ENCODE measurements at regions not wholly inside any gene's neighbourhood (a gene's known extent, or its start where the extent isn't known, plus 50 kb on each side); places are given as distances from the start of the nearest gene placed in this dataset.
"Not testable (repeated sequence)": the region's sequence is repeated elsewhere in the genome, so short reads cannot be mapped to it uniquely, and the experiment has no call there.

- TF ChIP-seq CTCF (conservative IDR thresholded peaks at IDR 0.05; ENCODE audit: control insufficient read depth, insufficient read depth, low read depth, low read length) = no peak
These were observed 1643.6 kb upstream of the CELF4 start for GRCh38 chr18:39209173-39209572.

GRCh38 chr18:39208729-39209128, 1643.1 kb upstream of the CELF4 start:
- no peak for DNase-seq (ENCODE audit: low read depth)
- TF ChIP-seq CTCF (conservative IDR thresholded peaks at IDR 0.05; ENCODE audit: control insufficient read depth, insufficient read depth, low read depth, low read length) = no peak
- no peak overlapping the region for H3K4me3 ChIP-seq (ENCODE audit: control insufficient read depth, low read depth, low read length)

More at GRCh38 chr18:39209173-39209572, 1643.6 kb upstream of the CELF4 start:
- H3K4me3 ChIP-seq (ENCODE audit: control insufficient read depth, low read depth, low read length) = no peak overlapping the region
- no peak for DNase-seq (ENCODE audit: low read depth)

GRCh38 chr18:39208190-39208589, 1642.6 kb upstream of the CELF4 start:
- H3K4me3 ChIP-seq (ENCODE audit: control insufficient read depth, low read depth, low read length) = no peak overlapping the region
- no peak for TF ChIP-seq CTCF (conservative IDR thresholded peaks at IDR 0.05; ENCODE audit: control insufficient read depth, insufficient read depth, low read depth, low read length)
- no peak for DNase-seq (ENCODE audit: low read depth)

- H3K4me3 ChIP-seq (ENCODE audit: control insufficient read depth, low read depth, low read length) = not testable (repeated sequence)
These were observed 1641.0 kb upstream of the CELF4 start for GRCh38 chr18:39206398-39207103.

GRCh38 chr18:39205565-39206195, 1640.1 kb upstream of the CELF4 start:
- DNase-seq (ENCODE audit: low read depth) = peak; percentile 13

More at GRCh38 chr18:39206398-39207103, 1641.0 kb upstream of the CELF4 start:
- not testable (repeated sequence) for DNase-seq (ENCODE audit: low read depth)

GRCh38 chr18:39200153-39200552, 1634.6 kb upstream of the CELF4 start:
- TF ChIP-seq CTCF (conservative IDR thresholded peaks at IDR 0.05; ENCODE audit: control insufficient read depth, insufficient read depth, low read depth, low read length) = no peak
- H3K4me3 ChIP-seq (ENCODE audit: control insufficient read depth, low read depth, low read length) = no peak overlapping the region
- no peak for DNase-seq (ENCODE audit: low read depth)

More at GRCh38 chr18:39205565-39206195, 1640.1 kb upstream of the CELF4 start:
- no peak overlapping the region for H3K4me3 ChIP-seq (ENCODE audit: control insufficient read depth, low read depth, low read length)
- no peak for TF ChIP-seq CTCF (conservative IDR thresholded peaks at IDR 0.05; ENCODE audit: control insufficient read depth, insufficient read depth, low read depth, low read length)

GRCh38 chr18:39199231-39199855, 1633.7 kb upstream of the CELF4 start:
- no peak overlapping the region for H3K4me3 ChIP-seq (ENCODE audit: control insufficient read depth, low read depth, low read length)
- no peak for TF ChIP-seq CTCF (conservative IDR thresholded peaks at IDR 0.05; ENCODE audit: control insufficient read depth, insufficient read depth, low read depth, low read length)
- DNase-seq (ENCODE audit: low read depth) = no peak

Measured in fibroblast of mammary gland (primary cell).